Embryonic facial prominence (tissue), 1 donor: ENCODE measurements at regions not wholly inside any gene's neighbourhood (a gene's known extent, or its start where the extent isn't known, plus 50 kb on each side); places are given as distances from the start of the nearest gene placed in this dataset.

Source experiments
- DNase-seq: peaks from one replicate; pipeline ENCODE4 v3.0.0-alpha.2; 2016; ENCODE audit errors: extremely low spot score

DNA sequence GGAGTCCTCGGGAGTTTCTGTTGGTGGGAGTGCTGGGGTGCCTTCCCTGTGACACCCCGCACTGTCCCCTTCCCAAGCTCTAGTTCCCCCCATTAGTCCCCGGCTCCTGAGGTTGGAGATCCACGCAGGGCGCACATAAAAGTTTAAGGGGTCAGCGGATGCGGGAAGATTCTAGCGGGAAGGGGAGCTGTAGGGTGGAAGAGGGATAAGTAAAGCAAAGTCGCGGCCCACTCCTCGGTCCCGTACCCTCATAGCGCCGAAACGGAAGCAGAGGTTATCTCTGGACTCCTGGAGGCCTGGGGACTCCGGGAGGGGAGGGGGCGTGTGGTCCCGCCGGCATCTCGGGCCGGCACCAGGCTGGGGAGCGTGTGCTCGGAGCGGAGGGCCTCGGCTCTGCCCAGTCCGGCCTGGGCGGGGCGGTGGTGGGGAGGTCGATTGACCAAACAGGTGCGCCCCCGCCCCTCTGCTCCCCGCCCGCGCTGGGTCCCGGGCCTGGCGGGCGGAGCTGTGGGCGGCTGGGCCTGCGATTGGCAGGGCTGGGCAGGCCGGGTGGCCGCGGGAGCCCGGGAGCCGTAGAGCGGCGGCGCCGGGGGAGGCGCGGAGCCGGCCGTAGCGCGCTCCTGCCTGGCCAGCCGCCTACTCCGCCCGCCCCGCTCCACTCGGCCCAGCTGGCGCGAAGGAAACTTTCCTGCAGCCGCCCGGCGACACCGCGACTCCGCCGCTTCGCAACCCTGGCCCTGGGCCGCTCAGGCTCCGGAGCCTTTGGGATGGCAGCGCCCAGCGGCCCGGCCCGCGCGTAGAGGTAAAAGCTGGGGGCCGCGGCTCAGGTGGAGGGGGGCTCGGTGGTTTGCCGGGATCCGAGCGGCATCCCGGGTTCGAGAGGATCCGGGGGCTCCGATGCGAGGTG lies 52.2 kb upstream of the DAB2IP start:
- no peak for DNase-seq

DNA sequence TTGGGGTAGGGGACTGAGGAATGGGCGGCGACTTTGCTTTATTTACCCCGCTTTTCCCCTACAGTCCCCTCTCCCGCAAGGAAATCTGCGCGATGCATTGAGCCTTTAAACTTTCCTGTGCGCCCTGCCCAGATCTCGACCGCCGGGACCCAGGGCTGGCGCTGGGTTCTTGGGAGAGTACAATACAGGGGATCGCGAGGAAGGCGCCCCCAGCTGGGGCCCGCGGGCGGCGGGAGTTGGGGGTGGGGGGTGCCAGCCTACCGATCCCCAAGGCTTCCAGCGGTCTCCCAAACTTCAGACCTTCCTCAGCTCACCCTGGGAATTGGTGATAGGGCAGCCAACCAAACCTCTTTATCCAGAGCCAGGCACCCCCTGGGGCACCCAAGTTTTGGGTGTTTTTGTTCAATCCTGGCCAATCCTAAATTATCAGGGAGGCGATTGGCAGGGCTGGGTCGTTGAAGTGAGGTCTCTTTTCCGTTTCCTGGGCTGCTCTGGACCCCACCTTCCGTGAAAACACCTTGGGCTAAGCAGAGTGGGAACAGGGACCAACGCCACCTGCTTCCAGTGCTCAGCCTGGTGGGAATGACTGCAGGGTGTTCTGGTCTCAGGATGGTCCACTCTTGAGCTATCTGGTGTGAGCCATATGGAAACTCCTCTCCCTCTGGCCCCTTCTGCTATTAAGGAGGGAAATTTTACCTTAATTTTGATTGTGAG lies 51.4 kb upstream of the DAB2IP start:
- DNase-seq = no peak

DNA sequence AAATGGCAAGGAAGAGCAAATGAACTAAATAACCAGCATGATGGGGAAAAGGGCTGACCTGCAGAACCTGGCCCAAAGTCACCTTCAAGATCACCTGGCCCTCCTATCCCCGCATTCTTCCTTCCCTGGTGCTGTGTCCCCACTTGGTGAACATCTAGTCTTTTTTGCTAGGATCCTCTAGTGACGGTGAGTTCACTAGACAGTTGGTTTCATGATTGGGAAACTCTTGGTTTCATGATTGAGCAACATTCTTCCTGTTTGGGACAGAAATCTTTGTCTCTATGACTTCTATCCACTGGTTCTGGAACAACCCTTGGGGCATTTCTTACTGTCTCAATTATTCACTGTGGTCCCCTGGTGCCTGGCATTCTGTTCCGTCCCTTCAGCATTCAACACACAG lies 50.2 kb upstream of the DAB2IP start:
- no peak for DNase-seq
